ENCODE measurements at regions not wholly inside any gene's neighbourhood (a gene's known extent, or its start where the extent isn't known, plus 50 kb on each side); places are given as distances from the start of the nearest gene placed in this dataset.
"Not testable (repeated sequence)": the region's sequence is repeated elsewhere in the genome, so short reads cannot be mapped to it uniquely, and the experiment has no call there.

- not testable (repeated sequence) for TF ChIP-seq JUN (CRISPR knock-in tag; IDR thresholded peaks at IDR 0.05); ZNF121 (CRISPR knock-in tag; IDR thresholded peaks at IDR 0.05); USF2 (CRISPR knock-in tag; IDR thresholded peaks at IDR 0.05); ZSCAN18 (CRISPR knock-in tag; IDR thresholded peaks at IDR 0.05); KAT7 (CRISPR knock-in tag; IDR thresholded peaks at IDR 0.05; ENCODE audit: borderline replicate concordance); STAT6 (CRISPR knock-in tag; conservative IDR thresholded peaks at IDR 0.05; ENCODE audit: low read depth); ATF3 (CRISPR knock-in tag; conservative IDR thresholded peaks at IDR 0.05); CTCF (IDR thresholded peaks at IDR 0.05); NR2C2 (CRISPR knock-in tag; IDR thresholded peaks at IDR 0.05); TCF7 (CRISPR knock-in tag; IDR thresholded peaks at IDR 0.05; ENCODE audit: low read depth); E2F1 (CRISPR knock-in tag; IDR thresholded peaks at IDR 0.05)
Measured at GRCh38 chr12:14236641-14237040, 128.8 kb upstream of the ATF7IP start.
